Panc1 (cell line): ENCODE measurements at regions not wholly inside any gene's neighbourhood (a gene's known extent, or its start where the extent isn't known, plus 50 kb on each side); places are given as distances from the start of the nearest gene placed in this dataset.

Source experiments
- ATAC-seq: fragments of 200-7000 bp; cut with Tn5 transposase; 2 replicates; pipeline ENCODE4 v1.9.1; 2020; ENCODE audit warnings: mild to moderate bottlenecking, moderate library complexity
- BruUV-seq: library from RNA; stranded (reverse); fragments of 400-500 nt; replicated peaks from 2 replicates; lab custom pipeline; 2021; lab: Mats Ljungman, UMichigan
- CTCF ChIA-PET: fragments of 300-600 bp; sonication (Branson Sonifier 250); formaldehyde crosslinking; loops from one replicate; lab custom pipeline; 2022; ENCODE audit warnings: antibody characterized with exemption; lab: Charles Lee
- POLR2A ChIA-PET: fragments of 300-600 bp; sonication (Branson Sonifier 250); formaldehyde crosslinking; loops from one replicate; lab custom pipeline; 2022; ENCODE audit warnings: antibody characterized with exemption; lab: Charles Lee
- DNase-seq: peaks from one replicate; pipeline ENCODE4 v3.0.0-alpha.2; 2010; ENCODE audit warnings: low read depth, low spot score
- H3K27ac ChIP-seq: 2 replicates; pipeline ENCODE4 v1.5.1; 2011; ENCODE audit warnings: mild to moderate bottlenecking, low read length, inconsistent platforms
- H3K27me3 ChIP-seq: fragments of 200-500 bp; sonication (Bioruptor generic); 2 replicates; pipeline ENCODE4 v1.6.0; 2014; ENCODE audit warnings: low read length, inconsistent platforms; ENCODE audit not compliant: control insufficient read depth, insufficient read depth
- H3K36me3 ChIP-seq: fragments of 200-500 bp; sonication (Bioruptor generic); 2 replicates; pipeline ENCODE4 v1.5.1; 2014; ENCODE audit warnings: inconsistent platforms, mild to moderate bottlenecking, low read length, moderate library complexity; ENCODE audit not compliant: control insufficient read depth, insufficient read depth
- H3K4me1 ChIP-seq: 2 replicates; pipeline ENCODE4 v1.5.1; 2011; ENCODE audit warnings: inconsistent platforms, mild to moderate bottlenecking, low read length, moderate library complexity; ENCODE audit not compliant: control insufficient read depth, insufficient read depth
- H3K4me3 ChIP-seq, 2 experiments: 2 replicates each; pipeline ENCODE4 v1.5.1; 2011 to 2012; ENCODE audit warnings: low read depth in 2 of 2, low read length in 2 of 2, mild to moderate bottlenecking in 2 of 2, inconsistent platforms in 1 of 2, moderate library complexity in 1 of 2
- H3K9me3 ChIP-seq: fragments of 200-500 bp; sonication (Bioruptor generic); 2 replicates; pipeline ENCODE4 v1.5.1; 2014; ENCODE audit warnings: low read depth, mild to moderate bottlenecking, inconsistent platforms, low read length, moderate library complexity; ENCODE audit not compliant: control insufficient read depth, insufficient read depth
- POLR2AphosphoS5 ChIP-seq: IDR thresholded peaks from 2 replicates; pipeline ENCODE4 v1.6.1; 2012; ENCODE audit warnings: mild to moderate bottlenecking, low read depth, low read length, moderate library complexity
- SIN3A ChIP-seq: IDR thresholded peaks from 2 replicates; pipeline ENCODE4 v1.6.1; 2012; ENCODE audit warnings: low read depth, mild to moderate bottlenecking, low read length, moderate library complexity, borderline replicate concordance; ENCODE audit not compliant: insufficient read depth
- TCF7L2 ChIP-seq: IDR thresholded peaks from 2 replicates; pipeline ENCODE4 v1.6.1; 2011; ENCODE audit warnings: mild to moderate bottlenecking, low read depth, low read length, inconsistent platforms
- in situ Hi-C: cut with HindIII; loops from 2 replicates; pipeline ENCODE4 v1.10.0; 2016; ENCODE audit warnings: low sequenced_read_pairs, low pct_unique_long_range_greater_than_20kb
- intact Hi-C: fragments of 100-400 bp; cut with micrococcal nuclease; formaldehyde crosslinking; loops from one replicate; pipeline ENCODE4 v1.10.0; 2022; ENCODE audit not compliant: unreplicated experiment
- TF ChIP-seq, protein P1 (sequence below): fragments of 450-650 bp; IDR thresholded peaks from 2 replicates; pipeline ENCODE4 v1.5.1; 2017; ENCODE audit warnings: mild to moderate bottlenecking
- TF ChIP-seq, protein P2 (sequence below), 2 experiments: IDR thresholded peaks; 2 replicates each; pipeline ENCODE4 v1.6.1; 2011 to 2012; ENCODE audit warnings: low read depth in 2 of 2, control low read depth in 1 of 2, low read length in 1 of 2, mild to moderate bottlenecking in 1 of 2, moderate library complexity in 1 of 2; ENCODE audit not compliant: insufficient read depth in 1 of 2

DNA sequence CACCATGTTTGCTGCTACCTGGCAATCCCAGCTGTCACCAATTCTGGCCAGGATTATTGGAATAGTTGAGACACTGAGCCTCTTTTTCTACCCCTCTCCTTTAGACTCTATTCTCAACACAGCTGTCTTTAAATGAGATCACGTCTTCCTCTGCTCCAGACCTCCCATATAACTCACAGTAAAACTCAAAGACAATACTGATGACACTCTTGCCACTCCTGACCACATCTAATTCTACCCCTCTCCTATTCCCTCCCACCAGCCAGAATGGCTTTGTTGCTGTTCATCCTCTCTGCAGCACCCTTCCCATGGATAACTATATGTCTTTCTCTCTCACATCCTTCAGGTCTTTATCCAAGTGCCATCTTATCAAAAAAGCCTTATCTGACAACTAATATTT, 188.6 kb upstream of the IL15 start:
- BruUV-seq = no TSS peak
- TF ChIP-seq SIN3A (no peak), POLR2AphosphoS5 (no peak)
- intact Hi-C loops (no loop called here), in situ Hi-C loops (no loop called here)
- Histone ChIP-seq H3K27me3 (no peaks in the 10 kb centered on the region), H3K4me3 (no peak overlapping the region), H3K4me1 (no peaks in the 10 kb centered on the region), H3K36me3 (no peaks in the 10 kb centered on the region), H3K27ac (no peak overlapping the region), H3K9me3 (no peaks in the 10 kb centered on the region)
- ChIA-PET POLR2A (no interaction called here), CTCF (no interaction called here)
- ATAC-seq = no peak
- DNase-seq = no peak

DNA sequence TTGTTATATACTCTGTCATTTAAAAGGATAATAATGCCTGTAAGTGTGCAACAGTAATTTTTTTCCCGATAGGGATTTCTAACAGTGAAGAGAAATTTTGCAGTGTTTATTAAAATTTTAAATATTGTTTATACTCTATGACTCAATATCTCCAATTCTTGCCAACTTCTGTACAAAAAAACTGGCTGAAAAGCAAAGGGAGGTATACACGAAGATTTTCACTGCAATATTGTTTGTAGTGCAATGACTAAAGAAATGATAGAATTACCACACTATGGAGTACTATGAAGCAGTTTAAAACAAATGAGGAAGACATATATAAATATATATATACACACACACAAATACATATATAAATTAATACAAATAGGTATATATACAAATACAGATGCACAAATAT, 187.9 kb upstream of the IL15 start:
- ATAC-seq (no peak), DNase-seq (no peak)
- in situ Hi-C loops = no loop called here
- Histone ChIP-seq H3K4me1 (no peaks in the 10 kb centered on the region), H3K9me3 (no peaks in the 10 kb centered on the region), H3K4me3 (no peak overlapping the region), H3K27ac (no peak overlapping the region), H3K36me3 (no peaks in the 10 kb centered on the region), H3K27me3 (no peaks in the 10 kb centered on the region)
- TF ChIP-seq, protein P1, sequence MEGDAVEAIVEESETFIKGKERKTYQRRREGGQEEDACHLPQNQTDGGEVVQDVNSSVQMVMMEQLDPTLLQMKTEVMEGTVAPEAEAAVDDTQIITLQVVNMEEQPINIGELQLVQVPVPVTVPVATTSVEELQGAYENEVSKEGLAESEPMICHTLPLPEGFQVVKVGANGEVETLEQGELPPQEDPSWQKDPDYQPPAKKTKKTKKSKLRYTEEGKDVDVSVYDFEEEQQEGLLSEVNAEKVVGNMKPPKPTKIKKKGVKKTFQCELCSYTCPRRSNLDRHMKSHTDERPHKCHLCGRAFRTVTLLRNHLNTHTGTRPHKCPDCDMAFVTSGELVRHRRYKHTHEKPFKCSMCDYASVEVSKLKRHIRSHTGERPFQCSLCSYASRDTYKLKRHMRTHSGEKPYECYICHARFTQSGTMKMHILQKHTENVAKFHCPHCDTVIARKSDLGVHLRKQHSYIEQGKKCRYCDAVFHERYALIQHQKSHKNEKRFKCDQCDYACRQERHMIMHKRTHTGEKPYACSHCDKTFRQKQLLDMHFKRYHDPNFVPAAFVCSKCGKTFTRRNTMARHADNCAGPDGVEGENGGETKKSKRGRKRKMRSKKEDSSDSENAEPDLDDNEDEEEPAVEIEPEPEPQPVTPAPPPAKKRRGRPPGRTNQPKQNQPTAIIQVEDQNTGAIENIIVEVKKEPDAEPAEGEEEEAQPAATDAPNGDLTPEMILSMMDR = no peak
- TF ChIP-seq TCF7L2 = no peak
- no peak for TF ChIP-seq POLR2AphosphoS5
- no peak for TF ChIP-seq SIN3A
- TF ChIP-seq, protein P2, sequence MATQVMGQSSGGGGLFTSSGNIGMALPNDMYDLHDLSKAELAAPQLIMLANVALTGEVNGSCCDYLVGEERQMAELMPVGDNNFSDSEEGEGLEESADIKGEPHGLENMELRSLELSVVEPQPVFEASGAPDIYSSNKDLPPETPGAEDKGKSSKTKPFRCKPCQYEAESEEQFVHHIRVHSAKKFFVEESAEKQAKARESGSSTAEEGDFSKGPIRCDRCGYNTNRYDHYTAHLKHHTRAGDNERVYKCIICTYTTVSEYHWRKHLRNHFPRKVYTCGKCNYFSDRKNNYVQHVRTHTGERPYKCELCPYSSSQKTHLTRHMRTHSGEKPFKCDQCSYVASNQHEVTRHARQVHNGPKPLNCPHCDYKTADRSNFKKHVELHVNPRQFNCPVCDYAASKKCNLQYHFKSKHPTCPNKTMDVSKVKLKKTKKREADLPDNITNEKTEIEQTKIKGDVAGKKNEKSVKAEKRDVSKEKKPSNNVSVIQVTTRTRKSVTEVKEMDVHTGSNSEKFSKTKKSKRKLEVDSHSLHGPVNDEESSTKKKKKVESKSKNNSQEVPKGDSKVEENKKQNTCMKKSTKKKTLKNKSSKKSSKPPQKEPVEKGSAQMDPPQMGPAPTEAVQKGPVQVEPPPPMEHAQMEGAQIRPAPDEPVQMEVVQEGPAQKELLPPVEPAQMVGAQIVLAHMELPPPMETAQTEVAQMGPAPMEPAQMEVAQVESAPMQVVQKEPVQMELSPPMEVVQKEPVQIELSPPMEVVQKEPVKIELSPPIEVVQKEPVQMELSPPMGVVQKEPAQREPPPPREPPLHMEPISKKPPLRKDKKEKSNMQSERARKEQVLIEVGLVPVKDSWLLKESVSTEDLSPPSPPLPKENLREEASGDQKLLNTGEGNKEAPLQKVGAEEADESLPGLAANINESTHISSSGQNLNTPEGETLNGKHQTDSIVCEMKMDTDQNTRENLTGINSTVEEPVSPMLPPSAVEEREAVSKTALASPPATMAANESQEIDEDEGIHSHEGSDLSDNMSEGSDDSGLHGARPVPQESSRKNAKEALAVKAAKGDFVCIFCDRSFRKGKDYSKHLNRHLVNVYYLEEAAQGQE (IDR thresholded peaks at IDR 0.05; ENCODE audit: insufficient read depth in 1 of 2, low read depth in 2 of 2, low read length in 1 of 2) = no peak
- no TSS peak for BruUV-seq
- intact Hi-C loops = no loop called here
- POLR2A ChIA-PET = interaction anchor here (0.7 kb wide), 1 partner anchor 253 kb away, joined by 3 read pairs; no protein-coding TSS in a partner anchor
- CTCF ChIA-PET = no interaction called here

DNA sequence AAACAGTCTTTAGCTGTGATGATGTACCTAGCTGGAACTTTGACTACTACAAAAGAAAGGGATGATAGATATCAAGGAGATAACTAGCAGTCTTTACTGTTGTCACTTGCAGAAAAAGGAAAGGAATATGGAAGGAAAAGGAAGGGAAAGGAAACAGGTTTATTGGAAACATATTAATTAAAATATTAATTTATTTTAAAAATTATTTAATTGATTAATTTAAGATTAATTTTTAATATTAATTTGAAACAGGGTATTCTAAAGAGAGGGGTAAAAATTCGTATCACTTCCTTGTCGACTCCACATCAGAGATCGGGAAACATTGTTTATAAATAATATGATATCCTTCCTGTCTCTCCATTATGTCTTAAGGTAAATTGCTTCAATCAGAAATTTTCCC, 186.5 kb upstream of the IL15 start:
- Histone ChIP-seq H3K27ac (no peak overlapping the region), H3K4me1 (no peaks in the 10 kb centered on the region), H3K27me3 (no peaks in the 10 kb centered on the region), H3K36me3 (no peaks in the 10 kb centered on the region), H3K4me3 (no peak overlapping the region), H3K9me3 (no peaks in the 10 kb centered on the region)
- POLR2A ChIA-PET = no interaction called here
- CTCF ChIA-PET = no interaction called here
- TF ChIP-seq TCF7L2 = no peak
- TF ChIP-seq, protein P1 = no peak
- TF ChIP-seq, protein P2 (IDR thresholded peaks at IDR 0.05; ENCODE audit: insufficient read depth in 1 of 2, low read depth in 2 of 2, low read length in 1 of 2) = no peak
- TF ChIP-seq SIN3A = no peak
- TF ChIP-seq POLR2AphosphoS5 = no peak
- BruUV-seq = no TSS peak
- DNase-seq (no peak), ATAC-seq (no peak)
- intact Hi-C loops (no loop called here), in situ Hi-C loops (no loop called here)
